NCI-H1694 treated with DMSO at 0.1 percent for 48 hours (cell line): ENCODE measurements at regions not wholly inside any gene's neighbourhood (a gene's known extent, or its start where the extent isn't known, plus 50 kb on each side); places are given as distances from the start of the nearest gene placed in this dataset.
"Not testable (repeated sequence)": the region's sequence is repeated elsewhere in the genome, so short reads cannot be mapped to it uniquely, and the experiment has no call there.

Experiments used
- DNase-seq: peaks from one replicate; lab custom pipeline; 2025; lab: John Stamatoyannopoulos, UW

DNA sequence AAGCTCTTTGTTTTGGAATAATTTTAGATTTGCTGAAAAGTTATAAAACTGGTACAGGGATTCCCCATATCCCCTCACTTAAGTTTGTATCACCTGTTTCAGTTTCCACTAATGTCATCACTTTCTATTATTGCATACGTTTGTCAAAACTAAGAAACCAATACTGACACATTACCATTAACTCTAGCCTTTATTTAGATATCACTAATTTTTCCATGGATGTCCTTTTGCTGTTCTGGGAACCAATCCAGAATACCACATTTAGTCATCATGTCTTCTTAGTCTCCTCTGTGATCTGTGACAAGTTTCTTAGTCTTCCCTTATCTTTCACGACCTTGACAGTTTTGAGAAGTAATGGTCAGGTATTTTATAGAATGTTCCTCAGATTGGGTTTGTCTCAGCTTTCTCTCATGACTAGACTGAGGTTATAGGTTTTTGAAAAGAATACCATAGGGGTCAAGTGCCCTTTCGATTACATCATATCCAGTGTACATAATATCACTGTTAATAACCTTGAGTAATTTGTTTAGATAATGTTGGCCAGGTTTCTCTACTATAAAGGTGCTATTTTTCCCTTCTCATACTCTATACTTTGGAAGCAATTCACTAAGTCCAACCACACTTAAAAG lies 51.9 kb upstream of the NMUR2 start:
- DNase-seq, result no peak

- no peak for DNase-seq
These were observed 57.1 kb upstream of the NMUR2 start for GRCh38 chr5:152462021-152462721.

GRCh38 chr5:152464048-152464447 lies 59.0 kb upstream of the NMUR2 start:
- no peak for DNase-seq

GRCh38 chr5:152465140-152465539 lies 60.1 kb upstream of the NMUR2 start:
- no peak for DNase-seq

- no peak for DNase-seq
These were observed 61.1 kb upstream of the NMUR2 start for GRCh38 chr5:152466085-152466745.

DNA sequence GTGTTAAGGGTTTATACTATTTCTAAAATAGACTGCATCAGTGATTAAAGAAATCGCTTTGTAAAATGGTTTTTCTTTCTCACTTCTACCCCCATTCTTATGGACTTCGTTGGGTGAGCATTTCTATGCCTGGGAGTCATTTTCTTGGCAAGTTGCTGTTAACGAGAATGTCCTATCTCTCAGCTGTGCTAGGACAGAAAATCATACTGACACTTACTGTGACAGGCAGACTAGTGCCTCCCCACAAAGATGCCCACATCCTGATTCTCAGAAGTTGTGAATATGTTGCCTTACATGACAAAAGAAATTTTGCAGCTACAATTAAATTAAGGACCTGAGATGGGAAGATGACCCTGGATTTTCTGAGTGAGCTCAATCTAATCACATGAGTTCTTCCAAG lies 65.1 kb upstream of the NMUR2 start:
- DNase-seq, result no peak

DNA sequence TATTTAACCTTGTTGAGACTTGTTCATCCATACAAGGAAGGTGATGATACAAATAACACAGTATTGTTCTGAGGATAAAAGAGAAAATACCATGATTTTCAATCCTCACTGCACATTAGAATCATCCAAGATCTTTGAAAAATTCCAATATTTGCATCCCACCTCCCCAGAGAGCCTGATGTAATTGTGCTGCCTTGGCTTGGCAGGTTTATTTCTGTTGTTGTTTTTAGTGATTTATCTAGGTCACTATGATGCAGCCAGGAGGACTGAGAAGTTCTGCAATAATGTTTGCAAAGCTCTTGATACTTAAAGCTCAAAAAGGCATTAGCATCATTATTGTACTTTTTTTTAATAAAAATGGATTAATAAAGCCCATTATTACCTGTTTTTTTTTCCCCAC lies 67.0 kb upstream of the NMUR2 start:
- no peak for DNase-seq

GRCh38 chr5:152474961-152475360 lies 69.9 kb upstream of the NMUR2 start:
- DNase-seq, result no peak

DNA sequence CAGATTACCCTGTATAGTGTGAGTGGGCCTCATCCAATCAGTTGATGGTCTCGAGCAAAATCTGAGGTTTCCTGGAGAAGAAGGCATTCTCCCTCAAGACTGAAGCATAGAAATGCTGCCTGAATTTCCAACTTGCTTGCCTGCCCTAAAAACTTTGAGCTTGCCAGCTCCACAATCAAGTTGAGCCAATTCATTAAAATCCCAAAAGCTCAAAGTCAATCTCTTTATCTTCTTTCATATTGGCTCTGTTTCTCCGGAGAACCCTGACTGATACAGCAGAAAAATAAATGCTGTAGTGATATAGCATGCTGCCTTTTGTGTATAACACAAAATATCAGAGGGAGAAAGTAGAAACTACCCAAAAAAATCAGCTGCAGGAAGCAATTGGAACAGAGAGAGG lies 72.5 kb upstream of the NMUR2 start:
- no peak for DNase-seq

GRCh38 chr5:152479866-152480265 lies 74.8 kb upstream of the NMUR2 start:
- DNase-seq, result not testable (repeated sequence)

GRCh38 chr5:152480677-152481076 lies 75.6 kb upstream of the NMUR2 start:
- DNase-seq, result not testable (repeated sequence)

DNA sequence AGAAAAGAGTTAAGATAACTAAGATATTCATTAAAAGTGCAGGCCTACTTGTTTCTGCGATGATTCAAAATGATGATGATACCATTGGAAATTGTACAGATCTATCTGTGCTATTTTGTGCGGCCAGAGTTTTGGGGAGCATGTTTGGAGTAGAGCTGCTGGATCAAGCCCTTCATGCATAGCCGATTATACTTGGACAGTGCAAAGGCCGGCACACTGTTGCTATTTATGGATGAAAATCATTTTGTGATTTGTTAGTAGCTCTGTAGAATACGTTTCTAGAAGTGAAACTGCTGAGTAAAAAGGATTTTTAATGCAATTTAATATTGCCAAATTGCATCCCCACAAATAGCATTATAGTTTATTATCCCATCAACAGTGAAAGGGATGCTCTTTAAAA lies 82.1 kb upstream of the NMUR2 start:
- no peak for DNase-seq

- DNase-seq, result no peak
These were observed 83.8 kb upstream of the NMUR2 start for GRCh38 chr5:152488869-152489268.

GRCh38 chr5:152499814-152500535 lies 94.9 kb upstream of the NMUR2 start:
- no peak for DNase-seq

DNA sequence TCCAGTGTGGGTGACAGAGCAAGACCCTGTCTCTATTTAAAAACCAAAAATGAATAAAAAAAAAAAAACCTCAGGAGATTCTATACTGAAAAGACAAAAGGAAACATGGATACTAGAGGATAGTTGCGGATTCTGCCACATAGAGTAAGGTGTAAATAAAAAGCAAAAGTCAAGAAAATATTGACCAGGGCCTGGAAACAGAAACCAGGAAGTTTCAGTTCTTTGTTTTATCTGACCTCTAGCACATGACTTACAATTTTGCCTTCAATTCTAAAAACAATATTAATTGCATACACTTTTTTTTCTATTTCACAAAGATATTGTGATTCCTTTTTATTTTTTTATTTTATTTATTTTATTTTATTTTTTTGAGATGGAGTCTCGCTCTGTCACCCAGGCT lies 96.2 kb upstream of the NMUR2 start:
- DNase-seq, result no peak

- DNase-seq, result no peak
These were observed 98.1 kb upstream of the NMUR2 start for GRCh38 chr5:152503206-152503605.

DNA sequence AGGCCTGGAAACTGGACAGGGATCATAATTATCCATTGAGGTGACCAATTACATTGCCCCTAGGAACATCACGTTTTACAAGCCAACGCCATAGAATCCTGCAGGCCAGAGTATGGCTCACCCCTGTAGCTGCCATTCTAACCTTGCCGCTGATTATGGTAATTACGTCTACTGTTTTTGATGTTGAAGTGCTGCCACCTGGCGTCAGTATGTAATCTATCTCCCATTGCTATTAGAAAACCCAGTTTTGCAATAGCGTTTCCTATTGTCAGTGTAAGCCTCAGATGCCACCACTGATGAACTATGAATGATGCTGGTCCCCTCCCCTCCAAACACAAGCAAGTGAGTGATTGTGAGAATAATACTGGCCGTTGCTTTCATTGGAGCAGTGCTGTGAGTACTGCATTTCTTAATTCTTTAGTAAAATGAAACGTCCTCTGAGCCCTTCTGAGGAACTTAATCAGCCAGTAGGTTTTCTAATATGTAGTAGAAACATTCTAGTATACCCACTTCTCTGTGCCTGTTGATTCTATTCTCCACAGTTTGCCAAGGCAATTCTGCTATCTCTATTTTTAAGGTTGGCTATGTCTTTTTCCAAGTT lies 100.5 kb upstream of the NMUR2 start:
- DNase-seq, result peak; percentile 40

- no peak for DNase-seq
These were observed 106.0 kb upstream of the NMUR2 start for GRCh38 chr5:152511120-152511519.

DNA sequence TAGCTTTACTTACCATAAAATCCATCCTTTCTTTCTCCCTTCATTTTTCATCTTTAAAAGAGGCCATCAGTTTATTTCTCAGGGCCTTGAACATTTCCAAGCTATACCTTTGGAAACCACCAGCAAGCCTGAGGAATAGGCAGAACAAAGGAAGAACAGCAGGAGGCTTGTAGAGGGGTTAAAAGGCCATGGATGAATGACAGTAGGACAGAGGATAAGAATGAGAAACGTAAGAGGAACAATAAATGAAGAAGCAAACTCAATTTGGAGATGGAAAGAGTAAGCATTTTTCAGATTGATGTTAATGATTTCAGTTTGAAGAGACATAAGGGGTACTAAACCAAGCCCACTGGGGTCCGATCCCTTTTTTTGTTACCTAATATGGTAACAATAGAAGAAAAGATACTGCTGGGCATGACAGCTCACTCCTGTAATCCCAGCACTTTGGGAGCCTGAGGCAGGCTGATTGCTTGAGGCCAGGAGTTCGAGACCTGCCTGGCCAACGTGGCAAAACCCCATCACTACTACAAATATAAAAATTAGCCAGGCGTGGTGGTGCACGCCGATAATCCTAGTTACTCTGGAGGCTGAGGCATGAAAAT lies 106.6 kb upstream of the NMUR2 start:
- no peak for DNase-seq

GRCh38 chr5:152514827-152515397 lies 109.8 kb upstream of the NMUR2 start:
- DNase-seq, result peak; percentile 30

DNA sequence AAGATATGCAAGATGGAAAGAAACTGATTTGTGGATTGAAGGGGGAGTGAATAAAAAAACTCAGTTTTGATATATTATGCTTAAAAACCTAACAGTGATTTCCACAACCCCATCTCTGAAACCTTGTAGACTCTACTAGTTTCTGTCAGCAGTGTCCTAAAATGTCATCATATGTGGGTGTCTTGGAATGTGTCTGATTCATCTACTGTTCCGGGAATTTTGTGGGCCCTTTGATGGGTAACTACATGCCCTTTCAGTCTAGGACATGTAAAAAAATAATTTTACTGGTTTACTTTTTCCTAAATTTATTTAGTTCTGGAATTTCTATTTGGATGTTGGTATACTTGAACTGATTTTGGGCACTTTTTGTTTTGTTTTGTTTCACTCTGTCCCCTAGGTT lies 118.9 kb upstream of the NMUR2 start:
- no peak for DNase-seq
